ENCODE measurements at regions not wholly inside any gene's neighbourhood (a gene's known extent, or its start where the extent isn't known, plus 50 kb on each side); places are given as distances from the start of the nearest gene placed in this dataset.

DNA sequence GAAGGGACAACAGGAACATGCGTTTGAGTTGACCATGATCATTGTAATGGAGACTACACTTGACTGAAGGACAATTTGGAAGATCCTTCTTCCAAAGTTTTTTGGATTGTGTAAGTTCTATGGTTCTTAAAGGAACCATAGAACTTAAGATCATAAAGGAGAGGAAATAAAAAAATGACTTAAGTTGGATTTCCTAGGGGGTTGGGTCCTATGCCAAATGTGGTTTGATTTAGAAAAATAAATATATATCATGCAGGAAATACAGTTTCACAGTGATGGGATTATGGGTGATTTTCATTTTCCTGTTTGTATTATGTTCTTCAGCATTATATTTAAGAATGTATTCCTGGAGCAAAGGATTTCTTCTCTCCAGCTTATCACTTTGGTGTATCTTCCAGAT, 305.5 kb upstream of the DPH6 start:
- TF ChIP-seq, protein P1, sequence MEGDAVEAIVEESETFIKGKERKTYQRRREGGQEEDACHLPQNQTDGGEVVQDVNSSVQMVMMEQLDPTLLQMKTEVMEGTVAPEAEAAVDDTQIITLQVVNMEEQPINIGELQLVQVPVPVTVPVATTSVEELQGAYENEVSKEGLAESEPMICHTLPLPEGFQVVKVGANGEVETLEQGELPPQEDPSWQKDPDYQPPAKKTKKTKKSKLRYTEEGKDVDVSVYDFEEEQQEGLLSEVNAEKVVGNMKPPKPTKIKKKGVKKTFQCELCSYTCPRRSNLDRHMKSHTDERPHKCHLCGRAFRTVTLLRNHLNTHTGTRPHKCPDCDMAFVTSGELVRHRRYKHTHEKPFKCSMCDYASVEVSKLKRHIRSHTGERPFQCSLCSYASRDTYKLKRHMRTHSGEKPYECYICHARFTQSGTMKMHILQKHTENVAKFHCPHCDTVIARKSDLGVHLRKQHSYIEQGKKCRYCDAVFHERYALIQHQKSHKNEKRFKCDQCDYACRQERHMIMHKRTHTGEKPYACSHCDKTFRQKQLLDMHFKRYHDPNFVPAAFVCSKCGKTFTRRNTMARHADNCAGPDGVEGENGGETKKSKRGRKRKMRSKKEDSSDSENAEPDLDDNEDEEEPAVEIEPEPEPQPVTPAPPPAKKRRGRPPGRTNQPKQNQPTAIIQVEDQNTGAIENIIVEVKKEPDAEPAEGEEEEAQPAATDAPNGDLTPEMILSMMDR (IDR thresholded peaks at IDR 0.05), result no peak
- no peaks in the 10 kb centered on the region for H3K4me1 Mint-ChIP-seq (ENCODE audit: low read depth)
- ChIA-PET POLR2A (no interaction called here), CTCF (no interaction called here)
- H3K4me3 Mint-ChIP-seq, result no peak overlapping the region
- no peaks in the 10 kb centered on the region for H3K9me3 Mint-ChIP-seq
- no peaks in the 10 kb centered on the region for H3K36me3 Mint-ChIP-seq (ENCODE audit: low read depth)
- DNase-seq (no peak), ATAC-seq (no peak)
- peaks cover 2% of the 10 kb centered on the region for H3K27me3 Mint-ChIP-seq
- intact Hi-C loops (cut with micrococcal nuclease), result no loop called here
- H3K27ac Mint-ChIP-seq, result no peak overlapping the region

DNA sequence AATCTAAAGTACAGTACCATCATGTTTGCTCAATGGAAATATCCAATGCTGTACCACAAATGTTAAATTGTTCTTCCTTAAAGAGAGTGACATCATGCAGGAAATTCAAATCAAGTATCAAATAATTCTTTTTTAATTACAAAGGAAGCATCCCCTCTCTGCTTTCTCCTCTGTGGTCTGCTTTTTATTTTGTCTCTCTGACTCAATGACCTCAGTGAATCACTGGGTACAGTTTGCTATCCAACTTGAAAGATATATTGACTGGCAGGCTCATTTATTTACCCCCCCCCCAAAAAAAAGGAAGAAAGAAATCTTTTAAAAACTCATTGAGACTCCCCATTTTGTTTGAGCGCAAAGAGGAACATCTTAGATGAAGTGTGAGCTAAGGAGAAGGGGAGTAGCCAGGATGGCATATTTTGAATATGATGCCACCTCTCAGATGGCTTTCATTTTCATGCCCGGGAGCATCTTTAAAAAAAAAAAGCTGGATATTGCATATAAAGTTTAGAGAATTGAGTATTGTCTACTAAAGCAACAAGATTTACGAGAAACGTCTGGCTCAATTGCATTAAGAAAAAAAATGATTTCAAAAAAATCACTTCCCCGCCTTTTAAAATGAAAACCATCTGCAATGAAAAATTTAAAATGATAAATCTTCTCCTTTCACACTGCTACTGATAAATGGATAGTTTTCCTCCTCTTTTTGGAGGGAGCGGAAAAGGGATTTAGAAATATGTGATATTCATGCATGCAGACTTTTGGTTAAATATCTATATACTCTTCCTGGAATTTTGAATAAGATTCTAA, 307.1 kb upstream of the DPH6 start:
- ChIA-PET CTCF (no interaction called here), POLR2A (interaction anchor here (0.7 kb wide), 1 partner anchor 253 kb away, joined by 3 read pairs; no protein-coding TSS in a partner anchor)
- TF ChIP-seq, protein P1 (IDR thresholded peaks at IDR 0.05), result no peak
- H3K27ac Mint-ChIP-seq, result no peak overlapping the region
- intact Hi-C loops (cut with micrococcal nuclease), result no loop called here
- H3K27me3 Mint-ChIP-seq, result peaks cover 2% of the 10 kb centered on the region
- no peaks in the 10 kb centered on the region for H3K36me3 Mint-ChIP-seq (ENCODE audit: low read depth)
- DNase-seq (no peak), ATAC-seq (no peak)
- no peak overlapping the region for H3K4me3 Mint-ChIP-seq
- H3K9me3 Mint-ChIP-seq, result no peaks in the 10 kb centered on the region
- H3K4me1 Mint-ChIP-seq (ENCODE audit: low read depth), result no peaks in the 10 kb centered on the region

DNA sequence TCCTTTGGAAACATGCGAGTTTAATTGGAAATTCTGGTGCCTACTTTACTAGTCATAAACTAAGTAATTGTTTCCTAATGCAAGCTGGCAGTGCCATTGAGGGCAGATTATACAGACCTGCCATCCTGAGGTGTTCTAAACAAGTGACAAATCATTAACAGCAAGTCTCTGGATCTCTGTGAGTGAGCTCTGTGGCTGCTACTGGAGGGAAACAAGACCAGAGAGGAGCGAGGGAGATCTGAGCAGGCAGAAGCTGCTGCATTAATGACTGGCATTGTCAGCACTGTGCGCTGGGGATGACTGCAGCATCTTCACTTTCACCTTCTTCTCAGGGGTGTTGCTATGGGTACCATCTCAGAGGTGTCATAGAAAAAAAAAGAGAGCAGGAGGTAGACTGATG, 308.4 kb upstream of the DPH6 start:
- no peaks in the 10 kb centered on the region for H3K4me1 Mint-ChIP-seq (ENCODE audit: low read depth)
- DNase-seq, result no peak
- TF ChIP-seq, protein P1 (IDR thresholded peaks at IDR 0.05), result no peak
- H3K9me3 Mint-ChIP-seq, result no peaks in the 10 kb centered on the region
- ChIA-PET CTCF (no interaction called here), POLR2A (no interaction called here)
- H3K27me3 Mint-ChIP-seq, result peaks cover 2% of the 10 kb centered on the region
- H3K27ac Mint-ChIP-seq, result no peak overlapping the region
- no peak overlapping the region for H3K4me3 Mint-ChIP-seq
- no peak for ATAC-seq
- intact Hi-C loops (cut with micrococcal nuclease), result no loop called here
- H3K36me3 Mint-ChIP-seq (ENCODE audit: low read depth), result no peaks in the 10 kb centered on the region

DNA sequence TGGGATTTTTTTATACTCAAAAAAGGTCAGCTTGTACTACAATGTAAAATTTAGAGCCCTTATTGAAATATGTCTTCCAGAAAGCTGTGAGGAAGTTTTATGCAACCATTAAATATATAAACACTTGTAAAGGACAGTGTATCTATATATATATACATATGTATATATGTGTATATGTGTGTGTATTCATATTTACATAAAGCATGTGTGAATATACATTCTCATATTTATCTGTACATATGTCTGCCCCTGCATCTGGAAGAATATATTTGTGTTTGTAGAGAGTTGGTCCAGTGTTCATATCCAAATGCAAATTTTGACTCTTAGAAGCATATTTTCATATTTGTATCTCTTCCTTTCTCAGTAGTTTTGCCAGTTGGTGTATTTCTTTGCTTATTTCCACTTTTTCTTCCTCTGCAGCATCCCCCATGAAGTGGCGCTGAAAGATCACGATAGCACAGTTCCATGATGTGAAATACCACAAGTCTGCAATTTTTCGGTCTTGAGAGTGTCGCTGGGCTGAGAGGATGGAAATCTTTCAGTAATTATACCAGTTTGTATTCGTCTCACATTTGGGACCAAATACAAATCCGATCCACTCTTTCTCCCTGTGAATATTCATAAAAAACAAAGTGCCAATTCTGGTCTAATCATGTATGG, 311.7 kb upstream of the DPH6 start:
- no peaks in the 10 kb centered on the region for H3K9me3 Mint-ChIP-seq
- TF ChIP-seq, protein P1 (IDR thresholded peaks at IDR 0.05), result no peak
- CTCF ChIA-PET, result no interaction called here
- ATAC-seq (no peak), DNase-seq (no peak)
- H3K27me3 Mint-ChIP-seq, result no peaks in the 10 kb centered on the region
- H3K4me3 Mint-ChIP-seq, result no peak overlapping the region
- intact Hi-C loops (cut with micrococcal nuclease), result no loop called here
- no peaks in the 10 kb centered on the region for H3K4me1 Mint-ChIP-seq (ENCODE audit: low read depth)
- H3K27ac Mint-ChIP-seq, result no peak overlapping the region
- POLR2A ChIA-PET, result no interaction called here
- no peaks in the 10 kb centered on the region for H3K36me3 Mint-ChIP-seq (ENCODE audit: low read depth)

DNA sequence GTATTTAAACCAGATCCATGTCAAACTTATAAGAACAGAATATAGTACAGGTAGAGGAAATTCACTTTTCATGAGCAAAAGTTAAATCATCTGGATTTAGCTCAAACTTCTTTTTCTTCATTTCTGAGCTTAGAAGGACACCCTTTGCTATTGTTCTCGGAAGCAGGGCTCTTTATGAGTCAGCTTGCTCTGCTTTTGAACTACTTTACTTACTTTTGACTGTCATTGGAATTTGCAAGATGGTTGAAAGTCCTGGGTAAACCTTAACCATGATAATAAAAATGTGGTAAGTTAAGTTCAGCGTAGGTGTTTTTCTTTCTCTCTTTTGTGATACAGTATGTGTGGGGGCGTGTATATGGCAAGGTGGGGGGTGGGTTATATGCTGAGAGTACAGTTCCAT, 312.7 kb upstream of the DPH6 start:
- Mint-ChIP-seq H3K4me1 (ENCODE audit: low read depth) (no peaks in the 10 kb centered on the region), H3K4me3 (no peak overlapping the region), H3K27ac (no peak overlapping the region), H3K27me3 (no peaks in the 10 kb centered on the region), H3K36me3 (ENCODE audit: low read depth) (no peaks in the 10 kb centered on the region), H3K9me3 (no peaks in the 10 kb centered on the region)
- POLR2A ChIA-PET, result no interaction called here
- no peak for ATAC-seq
- TF ChIP-seq, protein P1 (IDR thresholded peaks at IDR 0.05), result no peak
- no peak for DNase-seq
- CTCF ChIA-PET, result no interaction called here
- intact Hi-C loops (cut with micrococcal nuclease), result no loop called here
